Glutamatergic neuron (in vitro differentiated cells): ENCODE measurements at regions not wholly inside any gene's neighbourhood (a gene's known extent, or its start where the extent isn't known, plus 50 kb on each side); places are given as distances from the start of the nearest gene placed in this dataset.
"Not testable (repeated sequence)": the region's sequence is repeated elsewhere in the genome, so short reads cannot be mapped to it uniquely, and the experiment has no call there.

Source experiments
- DNase-seq: peaks from one replicate; pipeline ENCODE4 v3.0.0; 2022
- H3K27ac Mint-ChIP-seq: one replicate; pipeline ENCODE4 v1.8.0; 2020; ENCODE audit warnings: mild to moderate bottlenecking, mixed read lengths, inconsistent platforms; ENCODE audit not compliant: unreplicated experiment
- H3K27me3 Mint-ChIP-seq: one replicate; pipeline ENCODE4 v1.8.0; 2020; ENCODE audit warnings: mild to moderate bottlenecking, moderate library complexity, mixed read lengths, inconsistent platforms; ENCODE audit not compliant: unreplicated experiment
- H3K36me3 Mint-ChIP-seq: one replicate; pipeline ENCODE4 v1.8.0; 2020; ENCODE audit warnings: mild to moderate bottlenecking, mixed read lengths, inconsistent platforms; ENCODE audit not compliant: unreplicated experiment
- H3K4me1 Mint-ChIP-seq: one replicate; pipeline ENCODE4 v1.8.0; 2020; ENCODE audit warnings: mild to moderate bottlenecking, low read depth, mixed read lengths, inconsistent platforms; ENCODE audit not compliant: unreplicated experiment
- H3K4me3 Mint-ChIP-seq: one replicate; pipeline ENCODE4 v1.8.0; 2020; ENCODE audit warnings: mild to moderate bottlenecking, mixed read lengths, inconsistent platforms; ENCODE audit not compliant: unreplicated experiment
- H3K9me3 Mint-ChIP-seq: one replicate; pipeline ENCODE4 v1.8.0; 2020; ENCODE audit warnings: mild to moderate bottlenecking, moderate library complexity, mixed read lengths, inconsistent platforms; ENCODE audit not compliant: unreplicated experiment
- TF ChIP-seq, protein P1 (sequence below): fragments of 200-600 bp; sonication (generic); IDR thresholded peaks from one replicate; pipeline ENCODE4 v1.5.0; 2021; ENCODE audit not compliant: partially characterized antibody, unreplicated experiment

DNA sequence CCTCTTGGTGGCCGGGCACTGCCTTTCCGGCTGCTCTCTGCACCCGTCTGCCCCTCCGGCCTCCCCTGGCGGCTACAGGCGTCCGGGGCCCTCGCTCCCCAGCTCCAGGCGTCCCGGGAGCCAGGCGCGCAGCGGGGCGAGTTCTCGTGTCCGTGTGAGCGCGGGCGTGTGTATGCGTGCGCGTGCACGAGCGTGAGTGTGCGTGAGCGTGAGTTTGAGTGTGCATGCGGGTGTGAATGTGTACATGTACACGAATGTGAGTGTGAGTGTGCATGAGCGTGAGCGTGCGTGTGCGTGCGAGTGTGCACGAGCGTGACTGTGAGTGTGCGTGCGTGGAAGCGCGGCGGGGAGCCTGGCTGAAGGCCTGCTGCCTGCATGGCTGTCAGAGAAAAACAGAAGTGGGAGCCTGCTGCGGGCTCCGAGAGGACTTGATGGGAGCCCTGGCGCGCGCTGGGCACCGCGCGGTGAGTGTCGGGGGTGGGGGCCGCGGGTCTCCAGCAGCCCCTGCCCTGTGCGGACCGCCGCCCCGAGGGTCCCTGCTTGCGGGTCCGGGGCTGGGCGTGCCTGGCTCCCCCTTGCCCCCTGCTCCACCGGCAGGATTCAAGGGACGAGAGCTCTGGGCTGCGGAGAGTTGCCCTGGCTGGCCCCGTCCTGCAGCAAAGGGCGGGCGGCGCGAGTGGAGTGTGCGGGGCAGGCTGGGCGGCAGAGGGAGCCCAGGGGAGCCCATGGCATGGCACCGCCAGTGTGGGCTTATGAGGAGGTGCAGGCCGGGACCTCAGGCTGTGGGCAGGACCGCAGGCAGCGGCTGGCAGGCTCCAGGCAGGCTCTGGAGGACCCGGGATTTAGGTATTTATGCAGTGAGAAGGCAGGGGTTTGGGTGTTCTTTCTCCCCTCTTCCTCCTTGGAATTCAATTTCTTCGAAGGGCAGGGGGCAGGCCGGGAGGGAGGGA lies 75.8 kb upstream of the EN2 start:
- DNase-seq, result peak; percentile 47

DNA sequence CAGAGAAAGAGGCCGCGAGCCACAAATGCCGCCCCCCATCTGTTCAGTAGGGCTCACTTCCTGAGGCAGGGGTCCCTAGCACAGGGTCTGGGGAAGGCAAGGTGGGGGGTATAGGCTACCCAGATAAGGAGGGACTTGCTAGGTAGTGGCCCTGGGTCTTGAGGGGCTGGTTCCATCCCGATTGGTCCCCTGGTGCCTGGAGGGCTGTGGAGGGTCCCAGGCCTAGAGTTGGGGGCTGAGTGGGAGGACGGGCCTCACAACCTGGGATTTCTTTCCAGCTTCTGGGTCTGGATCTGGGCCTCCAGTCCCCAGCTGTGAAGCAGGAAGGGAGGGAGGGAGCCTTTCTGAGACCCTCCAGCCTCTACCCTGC lies 75.1 kb upstream of the EN2 start:
- Mint-ChIP-seq H3K4me1 (peaks cover under 1% of the 10 kb centered on the region), H3K36me3 (peaks cover 4% of the 10 kb centered on the region), H3K27me3 (peaks cover 17% of the 10 kb centered on the region), H3K9me3 (peaks cover 14% of the 10 kb centered on the region), H3K4me3 (no peak overlapping the region), H3K27ac (no peak overlapping the region)
- TF ChIP-seq, protein P1, sequence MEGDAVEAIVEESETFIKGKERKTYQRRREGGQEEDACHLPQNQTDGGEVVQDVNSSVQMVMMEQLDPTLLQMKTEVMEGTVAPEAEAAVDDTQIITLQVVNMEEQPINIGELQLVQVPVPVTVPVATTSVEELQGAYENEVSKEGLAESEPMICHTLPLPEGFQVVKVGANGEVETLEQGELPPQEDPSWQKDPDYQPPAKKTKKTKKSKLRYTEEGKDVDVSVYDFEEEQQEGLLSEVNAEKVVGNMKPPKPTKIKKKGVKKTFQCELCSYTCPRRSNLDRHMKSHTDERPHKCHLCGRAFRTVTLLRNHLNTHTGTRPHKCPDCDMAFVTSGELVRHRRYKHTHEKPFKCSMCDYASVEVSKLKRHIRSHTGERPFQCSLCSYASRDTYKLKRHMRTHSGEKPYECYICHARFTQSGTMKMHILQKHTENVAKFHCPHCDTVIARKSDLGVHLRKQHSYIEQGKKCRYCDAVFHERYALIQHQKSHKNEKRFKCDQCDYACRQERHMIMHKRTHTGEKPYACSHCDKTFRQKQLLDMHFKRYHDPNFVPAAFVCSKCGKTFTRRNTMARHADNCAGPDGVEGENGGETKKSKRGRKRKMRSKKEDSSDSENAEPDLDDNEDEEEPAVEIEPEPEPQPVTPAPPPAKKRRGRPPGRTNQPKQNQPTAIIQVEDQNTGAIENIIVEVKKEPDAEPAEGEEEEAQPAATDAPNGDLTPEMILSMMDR, result no peak
- DNase-seq, result no peak

More for the DNA sequence above, 75.8 kb upstream of the EN2 start:
- H3K36me3 Mint-ChIP-seq, result peaks cover 4% of the 10 kb centered on the region
- TF ChIP-seq, protein P1, result no peak
- H3K4me1 Mint-ChIP-seq, result no peaks in the 10 kb centered on the region
- no peak overlapping the region for H3K27ac Mint-ChIP-seq
- peak overlapping the region; percentile 82 for H3K4me3 Mint-ChIP-seq
- H3K27me3 Mint-ChIP-seq, result peaks cover 16% of the 10 kb centered on the region
- peaks cover 14% of the 10 kb centered on the region for H3K9me3 Mint-ChIP-seq

DNA sequence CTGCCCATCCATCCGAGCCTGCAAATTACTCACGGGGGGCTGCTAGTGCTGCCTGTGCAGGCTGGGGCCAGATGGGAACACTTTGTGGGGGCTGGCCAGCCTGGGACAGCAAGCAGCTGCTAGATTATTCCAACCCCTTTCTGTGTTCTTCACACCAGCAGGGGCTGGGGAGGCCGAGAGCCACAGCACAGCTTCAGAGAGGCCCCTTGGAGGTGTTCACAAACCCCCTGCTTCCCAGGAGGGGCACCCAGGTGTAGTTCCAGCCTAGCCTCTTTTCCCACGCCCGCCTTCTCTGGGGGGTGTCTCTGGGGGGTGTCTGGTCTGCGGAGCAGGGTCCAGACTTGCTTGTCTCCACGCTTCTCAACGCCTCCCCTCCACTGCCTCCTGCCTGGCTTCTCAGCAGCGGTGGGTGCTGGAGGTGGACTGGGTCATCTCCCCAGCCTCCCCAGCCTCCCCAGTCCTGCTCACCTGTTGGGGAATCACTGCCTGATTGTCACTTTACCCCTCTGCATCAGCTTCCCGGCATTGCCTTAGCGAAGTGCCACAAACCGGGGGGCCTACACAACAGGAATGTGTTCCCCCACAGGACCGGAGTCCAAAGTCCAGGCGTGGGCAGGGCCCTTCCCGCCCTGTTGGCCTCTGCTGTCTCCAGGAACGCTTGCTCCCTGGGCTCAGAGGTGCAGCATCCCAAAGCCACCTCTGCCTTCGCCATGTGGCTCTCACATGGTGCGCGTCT lies 74.0 kb upstream of the EN2 start:
- H3K27me3 Mint-ChIP-seq, result peaks cover 13% of the 10 kb centered on the region
- no peak overlapping the region for H3K27ac Mint-ChIP-seq
- H3K9me3 Mint-ChIP-seq, result peaks cover 14% of the 10 kb centered on the region
- peaks cover 1% of the 10 kb centered on the region for H3K4me1 Mint-ChIP-seq
- TF ChIP-seq, protein P1, result no peak
- H3K36me3 Mint-ChIP-seq, result peaks cover 4% of the 10 kb centered on the region
- no peak for DNase-seq
- H3K4me3 Mint-ChIP-seq, result no peak overlapping the region

DNA sequence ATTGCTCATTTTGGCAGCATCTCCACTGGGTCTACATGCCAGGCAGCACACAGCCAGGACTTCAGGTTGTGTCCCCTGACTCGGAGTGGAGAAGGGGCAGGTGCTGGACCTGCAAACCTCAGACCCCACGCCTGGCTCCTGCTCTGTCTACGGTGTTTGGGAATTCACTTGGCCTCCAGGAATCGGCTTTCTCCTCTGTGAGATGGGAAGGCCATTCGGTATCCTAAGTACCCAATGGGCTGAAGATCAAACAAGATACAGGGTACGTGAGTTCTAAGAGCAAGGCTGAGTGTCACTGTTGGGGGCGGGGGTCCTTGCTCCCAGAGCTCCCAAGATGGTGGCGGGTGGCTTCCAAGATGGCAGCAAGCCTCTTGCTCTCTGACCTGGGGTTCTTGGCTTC lies 73.2 kb upstream of the EN2 start:
- H3K9me3 Mint-ChIP-seq, result peaks cover 14% of the 10 kb centered on the region
- peaks cover 1% of the 10 kb centered on the region for H3K4me1 Mint-ChIP-seq
- peaks cover 4% of the 10 kb centered on the region for H3K36me3 Mint-ChIP-seq
- no peak overlapping the region for H3K4me3 Mint-ChIP-seq
- H3K27me3 Mint-ChIP-seq, result peaks cover 12% of the 10 kb centered on the region
- TF ChIP-seq, protein P1, result no peak
- H3K27ac Mint-ChIP-seq, result no peak overlapping the region
- no peak for DNase-seq

DNA sequence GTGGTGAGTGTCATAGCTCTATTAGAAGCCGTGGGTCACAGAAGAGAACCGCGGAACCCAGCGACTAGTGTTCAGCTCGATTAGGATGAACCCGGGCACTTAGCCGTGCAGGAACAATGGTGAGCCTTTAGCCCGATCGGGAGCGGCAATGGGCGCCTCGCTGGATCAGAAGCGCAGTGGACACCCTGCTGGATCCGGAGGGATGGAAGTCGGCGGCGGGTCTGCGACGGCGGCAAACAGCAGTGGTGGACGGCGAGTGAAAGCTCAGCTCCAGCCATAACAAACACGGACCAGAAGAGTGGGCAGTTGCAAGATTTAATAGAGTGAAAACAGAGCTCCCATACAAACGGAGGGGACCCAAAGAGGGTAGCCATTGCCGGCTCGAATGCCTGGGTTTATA lies 72.7 kb upstream of the EN2 start:
- not testable (repeated sequence) for H3K4me1 Mint-ChIP-seq, H3K4me3 Mint-ChIP-seq, DNase-seq, H3K27ac Mint-ChIP-seq, H3K36me3 Mint-ChIP-seq
- Mint-ChIP-seq H3K9me3 (peaks cover 12% of the 10 kb centered on the region), H3K27me3 (peaks cover 12% of the 10 kb centered on the region)
